ENCODE measurements at regions not wholly inside any gene's neighbourhood (a gene's known extent, or its start where the extent isn't known, plus 50 kb on each side); places are given as distances from the start of the nearest gene placed in this dataset.
"Not testable (repeated sequence)": the region's sequence is repeated elsewhere in the genome, so short reads cannot be mapped to it uniquely, and the experiment has no call there.

- ATAC-seq (no peak), DNase-seq (ENCODE audit: low spot score) (no peak)
- Mint-ChIP-seq H3K27me3 (ENCODE audit: insufficient read depth, low read depth, poor library complexity) (peaks cover 2% of the 10 kb centered on the region), H3K4me1 (no peaks in the 10 kb centered on the region; the same call in 2 of the 3 replicates), H3K9me3 (no peaks in the 10 kb centered on the region), H3K36me3 (ENCODE audit: low read depth) (no peaks in the 10 kb centered on the region), H3K27ac (no peak overlapping the region), H3K4me3 (no peak overlapping the region)
- Histone ChIP-seq H4K20me1 (replicated peaks; ENCODE audit: insufficient read depth) (no peaks in the 10 kb centered on the region), H2AFZ (no peak overlapping the region), H3K27ac (ENCODE audit: low read depth) (no peak overlapping the region), H3K4me2 (no peak overlapping the region), H3K9me2 (ENCODE audit: insufficient read depth) (no peaks in the 10 kb centered on the region), H3K27me3 (ENCODE audit: insufficient read depth) (no peaks in the 10 kb centered on the region), H3K36me3 (ENCODE audit: insufficient read depth) (no peaks in the 10 kb centered on the region), H3F3A (replicated peaks; ENCODE audit: low read depth) (no peaks in the 10 kb centered on the region), H3K4me3 (no peak overlapping the region), H3K4me1 (ENCODE audit: insufficient read depth) (peaks cover 6% of the 10 kb centered on the region; the same call in 1 of the 2 replicates), H3K79me2 (replicated peaks; ENCODE audit: insufficient read depth) (no peaks in the 10 kb centered on the region)
- TF ChIP-seq ZNF331 (CRISPR knock-in tag; IDR thresholded peaks at IDR 0.05; ENCODE audit: low read depth) (no peak), NANOG (IDR thresholded peaks at IDR 0.05; ENCODE audit: borderline replicate concordance) (no peak), ZNF114 (CRISPR knock-in tag; IDR thresholded peaks at IDR 0.05) (no peak), CREB1 (CRISPR knock-in tag; IDR thresholded peaks at IDR 0.05; ENCODE audit: low read depth) (no peak), ETS1 (IDR thresholded peaks at IDR 0.05) (no peak), POLR2AphosphoS5 (IDR thresholded peaks at IDR 0.05; ENCODE audit: low read depth) (no peak), REST (IDR thresholded peaks at IDR 0.05; ENCODE audit: unreplicated experiment) (no peak), EZH2phosphoT487 (IDR thresholded peaks at IDR 0.05; ENCODE audit: unreplicated experiment) (no peak), EZH2 (IDR thresholded peaks at IDR 0.05; ENCODE audit: low read depth, unreplicated experiment) (no peak)
Observed at GRCh38 chr3:18185624-18186023, 239.5 kb downstream of the SATB1 start.

DNA sequence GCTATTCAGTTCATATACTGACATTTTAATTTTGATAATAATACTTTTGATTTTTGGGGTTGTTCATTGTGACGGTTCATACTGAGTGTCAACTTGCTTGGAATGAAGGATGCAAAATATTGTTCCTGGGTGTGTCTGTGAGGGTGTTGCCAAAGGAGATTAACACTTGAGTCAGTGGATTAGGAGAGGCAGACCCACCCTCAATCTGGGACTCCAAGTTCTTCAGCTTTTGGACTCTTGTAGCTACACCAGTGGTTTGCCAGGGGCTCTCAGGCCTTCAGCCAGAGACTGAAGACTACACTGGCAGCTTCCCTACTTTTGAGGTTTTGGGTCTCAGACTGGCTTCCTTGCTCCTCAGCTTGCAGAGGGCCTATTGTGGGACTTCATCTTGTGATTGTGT is 242.2 kb downstream of the SATB1 start:
- H3F3A ChIP-seq (replicated peaks; ENCODE audit: low read depth); DNase-seq (ENCODE audit: low spot score); ATAC-seq; H3K4me2 ChIP-seq; H3K4me1 Mint-ChIP-seq; H3K27me3 Mint-ChIP-seq (ENCODE audit: insufficient read depth, low read depth, poor library complexity); H3K36me3 Mint-ChIP-seq (ENCODE audit: low read depth); H3K27me3 ChIP-seq (ENCODE audit: insufficient read depth); H3K36me3 ChIP-seq (ENCODE audit: insufficient read depth); H3K4me3 ChIP-seq; H3K27ac Mint-ChIP-seq; H3K4me1 ChIP-seq (ENCODE audit: insufficient read depth); H3K9me3 Mint-ChIP-seq; H3K27ac ChIP-seq (ENCODE audit: low read depth); H2AFZ ChIP-seq; H3K4me3 Mint-ChIP-seq; H4K20me1 ChIP-seq (replicated peaks; ENCODE audit: insufficient read depth); H3K9me2 ChIP-seq (ENCODE audit: insufficient read depth); H3K79me2 ChIP-seq (replicated peaks; ENCODE audit: insufficient read depth): not testable (repeated sequence)
